ENCODE measurements at regions not wholly inside any gene's neighbourhood (a gene's known extent, or its start where the extent isn't known, plus 50 kb on each side); places are given as distances from the start of the nearest gene placed in this dataset.

GRCh38 chrX:107573016-107573415 lies 55.3 kb upstream of the PRPS1 start:
- H3K36me3 ChIP-seq (ENCODE audit: control insufficient read depth in 4 of 4, insufficient read depth in 4 of 4, low read length in 4 of 4) = no peaks in the 10 kb centered on the region
- TF ChIP-seq CTCF (IDR thresholded peaks at IDR 0.05; ENCODE audit: control extremely low read depth, extremely low read depth) = no peak
- 87 to 97% methylated on average over 7 of the region's 7 CpGs for WGBS, 2 donors
- peaks cover 0 to 16% (median 4%) of the 10 kb centered on the region in 3 donors for H3K27me3 ChIP-seq (ENCODE audit: control insufficient read depth in 3 of 3, insufficient read depth in 3 of 3, low read length in 2 of 3)
- H3K9me3 ChIP-seq (ENCODE audit: control insufficient read depth in 4 of 4, insufficient read depth in 3 of 4, low read length in 3 of 4) = no peaks in the 10 kb centered on the region
- H3K4me3 ChIP-seq = no peak overlapping the region
- no peaks in the 10 kb centered on the region for H3K4me1 ChIP-seq (ENCODE audit: control insufficient read depth in 5 of 5, insufficient read depth in 5 of 5, low read length in 5 of 5)
- no peak for ATAC-seq (ENCODE audit: insufficient read depth, low FRiP score)
- no peak for DNase-seq
- no peak overlapping the region for H3K27ac ChIP-seq (ENCODE audit: low read depth in 1 of 2, low read length in 1 of 2)
- no peak overlapping the region for H3K9ac ChIP-seq (ENCODE audit: insufficient read depth in 1 of 2, low read length in 2 of 2)

GRCh38 chrX:107574054-107574683 lies 54.1 kb upstream of the PRPS1 start:
- no peak for ATAC-seq (ENCODE audit: insufficient read depth, low FRiP score)
- WGBS, 2 donors = 81 to 87% methylated on average over 3 of the region's 3 CpGs
- no peak overlapping the region for H3K27ac ChIP-seq (ENCODE audit: low read depth in 1 of 2, low read length in 1 of 2)

GRCh38 chrX:107574711-107575110 lies 53.6 kb upstream of the PRPS1 start:
- no peak for TF ChIP-seq CTCF (IDR thresholded peaks at IDR 0.05; ENCODE audit: control extremely low read depth, extremely low read depth)
- no peak overlapping the region for H3K27ac ChIP-seq (ENCODE audit: low read depth in 1 of 2, low read length in 1 of 2)
- H3K9ac ChIP-seq (ENCODE audit: insufficient read depth in 1 of 2, low read length in 2 of 2) = no peak overlapping the region
- no peak for DNase-seq
- no peak overlapping the region for H3K4me3 ChIP-seq
- no peak for ATAC-seq (ENCODE audit: insufficient read depth, low FRiP score)
- no peaks in the 10 kb centered on the region for H3K4me1 ChIP-seq (ENCODE audit: control insufficient read depth in 5 of 5, insufficient read depth in 5 of 5, low read length in 5 of 5)
- H3K36me3 ChIP-seq (ENCODE audit: control insufficient read depth in 4 of 4, insufficient read depth in 4 of 4, low read length in 4 of 4) = no peaks in the 10 kb centered on the region
- peaks cover 0 to 3% (median 0%) of the 10 kb centered on the region in 4 donors for H3K9me3 ChIP-seq (ENCODE audit: control insufficient read depth in 4 of 4, insufficient read depth in 3 of 4, low read length in 3 of 4)
- H3K27me3 ChIP-seq (ENCODE audit: control insufficient read depth in 3 of 3, insufficient read depth in 3 of 3, low read length in 2 of 3) = peaks cover 0 to 19% (median 4%) of the 10 kb centered on the region in 3 donors

More at GRCh38 chrX:107574054-107574683, 54.1 kb upstream of the PRPS1 start:
- Histone ChIP-seq H3K36me3 (ENCODE audit: control insufficient read depth in 4 of 4, insufficient read depth in 4 of 4, low read length in 4 of 4) (no peaks in the 10 kb centered on the region), H3K4me1 (ENCODE audit: control insufficient read depth in 5 of 5, insufficient read depth in 5 of 5, low read length in 5 of 5) (no peaks in the 10 kb centered on the region), H3K9ac (ENCODE audit: insufficient read depth in 1 of 2, low read length in 2 of 2) (no peak overlapping the region), H3K9me3 (ENCODE audit: control insufficient read depth in 4 of 4, insufficient read depth in 3 of 4, low read length in 3 of 4) (peaks cover 0 to 3% (median 0%) of the 10 kb centered on the region in 4 donors), H3K4me3 (no peak overlapping the region), H3K27me3 (ENCODE audit: control insufficient read depth in 3 of 3, insufficient read depth in 3 of 3, low read length in 2 of 3) (peaks cover 0 to 16% (median 4%) of the 10 kb centered on the region in 3 donors)
- no peak for DNase-seq
- no peak for TF ChIP-seq CTCF (IDR thresholded peaks at IDR 0.05; ENCODE audit: control extremely low read depth, extremely low read depth)

GRCh38 chrX:107576392-107576791 lies 51.9 kb upstream of the PRPS1 start:
- no peak for ATAC-seq (ENCODE audit: insufficient read depth, low FRiP score)
- 74 to 99% methylated on average over 3 of the region's 3 CpGs for WGBS, 2 donors
- H3K36me3 ChIP-seq (ENCODE audit: control insufficient read depth in 4 of 4, insufficient read depth in 4 of 4, low read length in 4 of 4) = no peaks in the 10 kb centered on the region

More at GRCh38 chrX:107576392-107576791, 51.9 kb upstream of the PRPS1 start:
- peaks cover 0 to 6% (median 0%) of the 10 kb centered on the region in 4 donors for H3K9me3 ChIP-seq (ENCODE audit: control insufficient read depth in 4 of 4, insufficient read depth in 3 of 4, low read length in 3 of 4)
- DNase-seq = no peak
- no peaks in the 10 kb centered on the region for H3K4me1 ChIP-seq (ENCODE audit: control insufficient read depth in 5 of 5, insufficient read depth in 5 of 5, low read length in 5 of 5)
- H3K4me3 ChIP-seq = no peak overlapping the region
- no peak overlapping the region for H3K27ac ChIP-seq (ENCODE audit: low read depth in 1 of 2, low read length in 1 of 2)
- H3K27me3 ChIP-seq (ENCODE audit: control insufficient read depth in 3 of 3, insufficient read depth in 3 of 3, low read length in 2 of 3) = peaks cover 0 to 20% (median 9%) of the 10 kb centered on the region in 3 donors
- no peak overlapping the region for H3K9ac ChIP-seq (ENCODE audit: insufficient read depth in 1 of 2, low read length in 2 of 2)
- TF ChIP-seq CTCF (IDR thresholded peaks at IDR 0.05; ENCODE audit: control extremely low read depth, extremely low read depth) = no peak
